PC-3 (cell line): ENCODE measurements at regions not wholly inside any gene's neighbourhood (a gene's known extent, or its start where the extent isn't known, plus 50 kb on each side); places are given as distances from the start of the nearest gene placed in this dataset.
A peak's percentile ranks its signal among the peaks of the same experiment; 100 is the strongest.

Experiments
- ATAC-seq: fragments of 200-7000 bp; cut with Tn5 transposase; 2 replicates; pipeline ENCODE4 v1.9.1; 2020; ENCODE audit warnings: mild to moderate bottlenecking, moderate library complexity
- BruUV-seq: library from RNA; stranded (reverse); fragments of 400-500 nt; replicated peaks from 2 replicates; lab custom pipeline; 2021; lab: Mats Ljungman, UMichigan
- CTCF ChIA-PET: fragments of 300-600 bp; sonication (Branson Sonifier 250); formaldehyde crosslinking; loops from one replicate; lab custom pipeline; 2022; ENCODE audit warnings: antibody characterized with exemption; lab: Charles Lee
- POLR2A ChIA-PET: fragments of 300-600 bp; sonication (Branson Sonifier 250); formaldehyde crosslinking; loops from one replicate; lab custom pipeline; 2022; ENCODE audit warnings: antibody characterized with exemption; ENCODE audit not compliant: unreplicated experiment; lab: Charles Lee
- DNase-seq: peaks from one replicate; pipeline ENCODE4 v3.0.0-alpha.2; 2015
- H2AFZ ChIP-seq: fragments of 300-600 bp; sonication (generic); 2 replicates; pipeline ENCODE4 v1.6.0; 2016; ENCODE audit warnings: antibody characterized with exemption, low read length
- H3F3A ChIP-seq: fragments of 300-600 bp; sonication (generic); one replicate; pipeline ENCODE4 v1.6.0; 2017; ENCODE audit warnings: antibody characterized with exemption, low read length, control low read depth, mild to moderate bottlenecking; ENCODE audit not compliant: unreplicated experiment
- H3K27ac ChIP-seq: fragments of 300-600 bp; sonication (generic); 2 replicates; pipeline ENCODE4 v1.5.1; 2016; ENCODE audit warnings: mild to moderate bottlenecking, low read length
- H3K27me3 ChIP-seq: fragments of 300-600 bp; sonication (generic); 2 replicates; pipeline ENCODE4 v1.6.1; 2016; ENCODE audit warnings: low read length, mixed read lengths
- H3K36me3 ChIP-seq: fragments of 300-600 bp; sonication (generic); 2 replicates; pipeline ENCODE4 v1.6.1; 2016; ENCODE audit warnings: low read depth, mixed run types, low read length, mixed read lengths
- H3K4me1 ChIP-seq: fragments of 300-600 bp; sonication (generic); 2 replicates; pipeline ENCODE4 v1.5.1; 2016; ENCODE audit warnings: low read length; ENCODE audit not compliant: insufficient read depth
- H3K4me2 ChIP-seq: fragments of 300-600 bp; sonication (generic); 2 replicates; pipeline ENCODE4 v1.6.0; 2016; ENCODE audit warnings: low read length
- H3K4me3 ChIP-seq: fragments of 300-600 bp; sonication (generic); 2 replicates; pipeline ENCODE4 v1.5.1; 2016; ENCODE audit warnings: mild to moderate bottlenecking, low read length, mixed read lengths
- H3K79me2 ChIP-seq: fragments of 300-600 bp; sonication (generic); 2 replicates; pipeline ENCODE4 v1.6.1; 2017; ENCODE audit warnings: low read length, mixed read lengths
- H3K9ac ChIP-seq: fragments of 300-600 bp; sonication (generic); 2 replicates; pipeline ENCODE4 v1.6.0; 2016; ENCODE audit warnings: mild to moderate bottlenecking, low read length
- H3K9me2 ChIP-seq: fragments of 300-600 bp; sonication (generic); replicated peaks from 2 replicates; pipeline ENCODE4 v1.6.1; 2016; ENCODE audit warnings: mixed run types, low read length, mixed read lengths
- H3K9me3 ChIP-seq: fragments of 300-600 bp; sonication (generic); 2 replicates; pipeline ENCODE4 v1.6.1; 2016; ENCODE audit warnings: low read length, mixed read lengths
- H4K20me1 ChIP-seq: fragments of 300-600 bp; sonication (generic); 2 replicates; pipeline ENCODE4 v1.6.1; 2016; ENCODE audit warnings: low read length, mixed read lengths
- CTCF ChIP-seq: fragments of 300-600 bp; sonication (generic); conservative IDR thresholded peaks from 2 replicates; pipeline ENCODE4 v1.5.1; 2017; ENCODE audit warnings: antibody characterized with exemption, low read depth, mild to moderate bottlenecking, low read length
- EZH2 ChIP-seq: fragments of 300-600 bp; sonication (generic); IDR thresholded peaks from one replicate; pipeline ENCODE4 v1.6.1; 2017; ENCODE audit warnings: antibody characterized with exemption, mild to moderate bottlenecking, low read length; ENCODE audit not compliant: unreplicated experiment
- EZH2phosphoT487 ChIP-seq: fragments of 300-600 bp; sonication (generic); IDR thresholded peaks from 2 replicates; pipeline ENCODE4 v1.6.1; 2018; ENCODE audit warnings: mild to moderate bottlenecking, antibody characterized with exemption, low read length, borderline replicate concordance
- intact Hi-C: fragments of 100-400 bp; cut with micrococcal nuclease; formaldehyde crosslinking; loops from 2 replicates; pipeline ENCODE4 v1.9.0; 2023

- CTCF ChIA-PET, result no interaction called here
- no peaks in the 10 kb centered on the region for H4K20me1 ChIP-seq
- no peaks in the 10 kb centered on the region for H3K79me2 ChIP-seq
- H2AFZ ChIP-seq, result no peak overlapping the region
- POLR2A ChIA-PET, result no interaction called here
- intact Hi-C loops, result no loop called here
- 0 out of 2 replicates have a peak, but pooled peaks cover 4% of the 10 kb centered on the region for H3K4me1 ChIP-seq
- no peaks in the 10 kb centered on the region for H3K27me3 ChIP-seq
- H3K9ac ChIP-seq, result no peak overlapping the region
- no peaks in the 10 kb centered on the region for H3K36me3 ChIP-seq
- TF ChIP-seq CTCF (no peak), EZH2 (no peak), EZH2phosphoT487 (no peak)
- DNase-seq (no peak), ATAC-seq (no peak)
- no peaks in the 10 kb centered on the region; the same call in 1 of the 2 replicates for H3K9me2 ChIP-seq
- no peak overlapping the region for H3K4me3 ChIP-seq
- H3F3A ChIP-seq, result no peaks in the 10 kb centered on the region
- BruUV-seq, result no TSS peak
- no peak overlapping the region for H3K27ac ChIP-seq
- H3K4me2 ChIP-seq, result no peak overlapping the region
- H3K9me3 ChIP-seq, result no peaks in the 10 kb centered on the region
Observed at GRCh38 chr7:121456015-121456414, 59.9 kb upstream of the FAM3C start.

- DNase-seq (no peak), ATAC-seq (no peak)
- Histone ChIP-seq H3K4me1 (0 out of 2 replicates have a peak, but pooled peaks cover 4% of the 10 kb centered on the region), H2AFZ (no peak overlapping the region), H3K36me3 (no peaks in the 10 kb centered on the region), H3K27ac (no peak overlapping the region), H3K4me2 (no peak overlapping the region), H3K4me3 (no peak overlapping the region), H4K20me1 (no peaks in the 10 kb centered on the region), H3K9ac (no peak overlapping the region), H3K9me2 (no peaks in the 10 kb centered on the region; the same call in 1 of the 2 replicates), H3K79me2 (no peaks in the 10 kb centered on the region), H3K27me3 (no peaks in the 10 kb centered on the region), H3K9me3 (no peaks in the 10 kb centered on the region), H3F3A (no peaks in the 10 kb centered on the region)
- POLR2A ChIA-PET, result no interaction called here
- BruUV-seq, result no TSS peak
- no peak for TF ChIP-seq CTCF
- TF ChIP-seq EZH2, result no peak
- no peak for TF ChIP-seq EZH2phosphoT487
- intact Hi-C loops, result no loop called here
- CTCF ChIA-PET, result no interaction called here
Observed at GRCh38 chr7:121452389-121452788, 56.3 kb upstream of the FAM3C start.

DNA sequence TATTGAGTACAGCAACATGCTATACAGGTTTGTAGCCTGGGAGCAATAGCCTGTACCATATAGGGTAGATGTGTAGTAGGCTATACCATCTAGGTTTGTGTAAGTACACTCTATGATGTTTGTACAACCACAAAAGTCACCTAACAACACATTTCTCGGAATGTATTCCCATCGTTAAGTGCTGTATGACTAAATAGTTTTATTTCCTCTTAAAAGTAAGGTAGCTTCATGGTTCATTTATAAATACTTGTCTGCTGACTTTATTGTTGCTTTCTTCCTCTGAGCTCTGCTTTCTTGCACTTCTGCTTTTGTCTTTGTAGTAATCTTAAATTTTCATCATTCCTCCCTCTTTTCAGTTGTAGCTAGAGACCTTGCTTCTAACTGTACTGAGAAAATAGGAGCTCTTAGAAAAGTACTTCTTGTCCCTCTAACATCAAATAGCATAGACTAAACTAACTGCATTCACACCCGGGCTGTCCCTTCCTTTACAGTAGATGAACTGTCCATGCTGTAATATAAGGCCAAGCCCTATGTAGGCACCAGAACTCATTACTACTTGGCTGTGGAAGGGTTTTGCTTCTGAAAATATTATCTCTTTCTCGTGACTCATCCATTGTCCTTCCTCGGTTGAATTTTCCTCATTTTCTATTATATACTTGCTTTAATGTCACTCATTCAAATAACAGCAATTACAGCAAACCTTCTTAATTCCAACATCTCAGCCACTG is 55.4 kb upstream of the FAM3C start:
- ChIA-PET POLR2A (interaction anchor here (0.6 kb wide), 1 partner anchor 74 kb away, joined by 3 read pairs; no protein-coding TSS in a partner anchor), CTCF (interaction anchor here (0.5 to 0.6 kb wide), 2 partner anchors 65 to 93 kb away, joined by 3 to 8 read pairs; no protein-coding TSS in a partner anchor)
- H4K20me1 ChIP-seq, result no peaks in the 10 kb centered on the region
- no peak overlapping the region for H2AFZ ChIP-seq
- H3K27ac ChIP-seq, result no peak overlapping the region
- H3K9me2 ChIP-seq, result no peaks in the 10 kb centered on the region; the same call in 1 of the 2 replicates
- H3K79me2 ChIP-seq, result no peaks in the 10 kb centered on the region
- 0 out of 2 replicates have a peak, but pooled peaks cover 4% of the 10 kb centered on the region for H3K4me1 ChIP-seq
- ATAC-seq, result peak; percentile 72
- no peaks in the 10 kb centered on the region for H3F3A ChIP-seq
- H3K9ac ChIP-seq, result no peak overlapping the region
- peak; percentile 36 for DNase-seq
- H3K36me3 ChIP-seq, result no peaks in the 10 kb centered on the region
- TF ChIP-seq EZH2 (no peak), CTCF (no peak)
- H3K9me3 ChIP-seq, result no peaks in the 10 kb centered on the region
- no peaks in the 10 kb centered on the region for H3K27me3 ChIP-seq
- no peak overlapping the region for H3K4me2 ChIP-seq
- H3K4me3 ChIP-seq, result no peak overlapping the region
- intact Hi-C loops, result loop anchor here (1.0 kb wide), 1 partner anchor 93 kb away; no protein-coding TSS in a partner anchor
- BruUV-seq, result no TSS peak
